PC-9 (cell line): ENCODE measurements at regions not wholly inside any gene's neighbourhood (a gene's known extent, or its start where the extent isn't known, plus 50 kb on each side); places are given as distances from the start of the nearest gene placed in this dataset.

Experiments
- BruUV-seq: library from RNA; stranded (reverse); fragments of 400-500 nt; replicated peaks from 2 replicates; lab custom pipeline; 2021; lab: Mats Ljungman, UMichigan
- CTCF ChIA-PET: fragments of 300-600 bp; sonication (Branson Sonifier 250); formaldehyde crosslinking; loops from one replicate; lab custom pipeline; 2022; ENCODE audit warnings: antibody characterized with exemption; lab: Charles Lee
- POLR2A ChIA-PET: fragments of 300-600 bp; sonication (Branson Sonifier 250); formaldehyde crosslinking; loops from one replicate; lab custom pipeline; 2022; ENCODE audit warnings: antibody characterized with exemption; ENCODE audit not compliant: unreplicated experiment; lab: Charles Lee
- DNase-seq, 2 experiments: peaks; one replicate each; pipeline versions ENCODE4 v3.0.0 to v3.0.0-alpha.2; 2015 to 2022; ENCODE audit warnings: mixed read lengths in 1 of 2
- H2AFZ ChIP-seq: fragments of 200-600 bp; sonication (generic); 2 replicates; pipeline ENCODE4 v1.8.1; 2017; ENCODE audit warnings: antibody characterized with exemption
- H3F3A ChIP-seq: fragments of 200-600 bp; sonication (generic); 2 replicates; pipeline ENCODE4 v1.8.1; 2017; ENCODE audit warnings: antibody characterized with exemption, mild to moderate bottlenecking, low read depth; ENCODE audit not compliant: insufficient read depth
- H3K27ac ChIP-seq: fragments of 200-600 bp; sonication (generic); 2 replicates; pipeline ENCODE4 v1.6.1; 2016; ENCODE audit warnings: mixed run types
- H3K27me3 ChIP-seq: fragments of 200-600 bp; sonication (generic); 2 replicates; pipeline ENCODE4 v1.6.1; 2016; ENCODE audit warnings: low read depth, mixed run types; ENCODE audit not compliant: insufficient read depth
- H3K36me3 ChIP-seq: fragments of 200-600 bp; sonication (generic); 2 replicates; pipeline ENCODE4 v1.6.1; 2016; ENCODE audit warnings: low read depth, mixed run types
- H3K4me1 ChIP-seq: fragments of 200-600 bp; sonication (generic); replicated peaks from 2 replicates; pipeline ENCODE4 v1.6.1; 2016; ENCODE audit warnings: mixed run types; ENCODE audit not compliant: insufficient read depth
- H3K4me2 ChIP-seq: fragments of 200-600 bp; sonication (generic); 2 replicates; pipeline ENCODE4 v1.6.1; 2017; ENCODE audit warnings: mixed run types
- H3K4me3 ChIP-seq: fragments of 200-600 bp; sonication (generic); 2 replicates; pipeline ENCODE4 v1.6.1; 2016; ENCODE audit warnings: mixed run types
- H3K79me2 ChIP-seq: fragments of 200-600 bp; sonication (generic); 2 replicates; pipeline ENCODE4 v1.6.1; 2017; ENCODE audit warnings: low read depth, mixed run types
- H3K9me2 ChIP-seq: fragments of 200-600 bp; sonication (generic); 2 replicates; pipeline ENCODE4 v1.8.1; 2017; ENCODE audit warnings: mild to moderate bottlenecking; ENCODE audit not compliant: insufficient read depth
- H3K9me3 ChIP-seq: fragments of 200-600 bp; sonication (generic); 2 replicates; pipeline ENCODE4 v1.8.1; 2016; ENCODE audit warnings: low read depth; ENCODE audit not compliant: insufficient read depth
- H4K20me1 ChIP-seq: fragments of 200-600 bp; sonication (generic); 2 replicates; pipeline ENCODE4 v1.8.1; 2017; ENCODE audit not compliant: insufficient read depth
- EZH2 ChIP-seq: fragments of 200-600 bp; sonication (generic); IDR thresholded peaks from 2 replicates; pipeline ENCODE4 v1.8.0; 2017; ENCODE audit warnings: antibody characterized with exemption, low read depth
- intact Hi-C: fragments of 100-400 bp; cut with micrococcal nuclease; formaldehyde crosslinking; loops from one replicate; pipeline ENCODE4 v1.10.0; 2022; ENCODE audit not compliant: unreplicated experiment
- TF ChIP-seq, protein P1 (sequence below): fragments of 200-600 bp; sonication (generic); conservative IDR thresholded peaks from 2 replicates; pipeline ENCODE4 v1.6.1; 2017; ENCODE audit warnings: mixed run types, antibody characterized with exemption, mild to moderate bottlenecking, moderate library complexity

- intact Hi-C loops = no loop called here
- H3F3A ChIP-seq = no peaks in the 10 kb centered on the region
- no peak overlapping the region for H2AFZ ChIP-seq
- no peaks in the 10 kb centered on the region; the same call in 1 of the 2 replicates for H3K9me3 ChIP-seq
- no peaks in the 10 kb centered on the region for H3K27me3 ChIP-seq
- H3K4me1 ChIP-seq = no peaks in the 10 kb centered on the region
- no peak for DNase-seq
- no peaks in the 10 kb centered on the region for H3K36me3 ChIP-seq
- no peak overlapping the region for H3K4me2 ChIP-seq
- H3K4me3 ChIP-seq = no peak overlapping the region
- ChIA-PET POLR2A (no interaction called here), CTCF (no interaction called here)
- H4K20me1 ChIP-seq = no peaks in the 10 kb centered on the region
- TF ChIP-seq, protein P1, sequence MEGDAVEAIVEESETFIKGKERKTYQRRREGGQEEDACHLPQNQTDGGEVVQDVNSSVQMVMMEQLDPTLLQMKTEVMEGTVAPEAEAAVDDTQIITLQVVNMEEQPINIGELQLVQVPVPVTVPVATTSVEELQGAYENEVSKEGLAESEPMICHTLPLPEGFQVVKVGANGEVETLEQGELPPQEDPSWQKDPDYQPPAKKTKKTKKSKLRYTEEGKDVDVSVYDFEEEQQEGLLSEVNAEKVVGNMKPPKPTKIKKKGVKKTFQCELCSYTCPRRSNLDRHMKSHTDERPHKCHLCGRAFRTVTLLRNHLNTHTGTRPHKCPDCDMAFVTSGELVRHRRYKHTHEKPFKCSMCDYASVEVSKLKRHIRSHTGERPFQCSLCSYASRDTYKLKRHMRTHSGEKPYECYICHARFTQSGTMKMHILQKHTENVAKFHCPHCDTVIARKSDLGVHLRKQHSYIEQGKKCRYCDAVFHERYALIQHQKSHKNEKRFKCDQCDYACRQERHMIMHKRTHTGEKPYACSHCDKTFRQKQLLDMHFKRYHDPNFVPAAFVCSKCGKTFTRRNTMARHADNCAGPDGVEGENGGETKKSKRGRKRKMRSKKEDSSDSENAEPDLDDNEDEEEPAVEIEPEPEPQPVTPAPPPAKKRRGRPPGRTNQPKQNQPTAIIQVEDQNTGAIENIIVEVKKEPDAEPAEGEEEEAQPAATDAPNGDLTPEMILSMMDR = no peak
- TF ChIP-seq EZH2 = no peak
- no peaks in the 10 kb centered on the region for H3K9me2 ChIP-seq
- no peak overlapping the region for H3K27ac ChIP-seq
- no peaks in the 10 kb centered on the region for H3K79me2 ChIP-seq
- BruUV-seq = no TSS peak
Measured at GRCh38 chr3:193991666-193992424, 144.1 kb upstream of the HES1 start.

DNA sequence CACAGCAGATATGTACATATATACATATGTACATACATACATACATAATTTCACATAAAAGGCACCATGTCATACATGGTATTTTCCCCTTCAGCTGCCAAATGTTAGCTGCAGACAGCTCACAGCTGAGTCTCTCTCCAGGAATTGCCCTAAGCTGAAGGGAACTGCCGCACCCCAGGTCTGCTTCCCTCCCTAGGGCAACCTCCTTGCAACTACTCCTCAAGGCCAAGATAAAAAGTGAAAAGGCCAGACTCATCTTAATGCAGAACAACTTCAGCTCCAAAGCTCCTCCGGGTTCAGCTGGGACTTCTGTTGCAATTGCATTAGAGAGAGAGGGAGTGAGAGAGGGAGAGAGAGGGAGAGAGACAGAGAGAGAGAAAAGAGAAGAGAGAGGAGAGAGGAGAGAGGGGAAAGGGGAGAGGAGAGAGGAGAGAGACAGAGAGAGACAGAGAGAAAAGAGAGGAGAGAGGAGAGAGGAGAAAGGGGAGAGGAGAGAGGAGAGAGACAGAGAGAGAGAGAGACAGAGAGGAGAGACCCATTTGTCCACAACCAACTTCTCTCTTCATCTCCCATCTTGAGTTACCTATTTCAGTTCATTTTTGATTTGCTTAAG, 143.4 kb upstream of the HES1 start:
- ChIA-PET POLR2A (no interaction called here), CTCF (no interaction called here)

DNA sequence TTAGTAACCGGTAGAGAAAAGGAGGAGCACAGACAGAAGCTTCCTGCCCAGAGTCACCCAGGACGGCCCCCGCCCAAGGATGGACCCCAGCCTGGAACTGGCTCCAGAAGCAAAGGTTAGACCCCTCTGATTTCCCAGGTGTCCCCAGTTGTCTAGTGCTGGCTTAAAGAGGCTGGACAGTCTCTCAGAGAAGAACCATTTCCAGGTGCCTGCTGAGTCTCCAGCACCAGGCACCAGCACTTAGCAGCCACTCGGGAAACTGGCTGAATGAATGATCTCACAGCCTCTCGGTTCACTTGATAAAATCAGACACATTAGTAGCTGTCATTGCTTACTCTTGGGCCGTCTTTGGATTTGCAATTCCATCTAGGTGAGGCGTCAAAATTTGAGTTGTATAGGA, 139.7 kb upstream of the HES1 start:
- H3K79me2 ChIP-seq = no peaks in the 10 kb centered on the region

More for the DNA sequence above, 143.4 kb upstream of the HES1 start:
- no TSS peak for BruUV-seq
- no peak overlapping the region for H3K4me3 ChIP-seq
- no peak for TF ChIP-seq EZH2
- TF ChIP-seq, protein P1 = no peak
- DNase-seq = no peak
- no peaks in the 10 kb centered on the region for H3K9me2 ChIP-seq
- H3K27ac ChIP-seq = no peak overlapping the region
- no peaks in the 10 kb centered on the region; the same call in 1 of the 2 replicates for H3K9me3 ChIP-seq
- no peak overlapping the region for H3K4me2 ChIP-seq
- H3K27me3 ChIP-seq = no peaks in the 10 kb centered on the region
- H3K79me2 ChIP-seq = no peaks in the 10 kb centered on the region
- H3K36me3 ChIP-seq = no peaks in the 10 kb centered on the region
- no peak overlapping the region for H2AFZ ChIP-seq
- no peaks in the 10 kb centered on the region for H3F3A ChIP-seq
- intact Hi-C loops = no loop called here
- no peaks in the 10 kb centered on the region for H3K4me1 ChIP-seq
- H4K20me1 ChIP-seq = no peaks in the 10 kb centered on the region

More for the DNA sequence above, 139.7 kb upstream of the HES1 start:
- H3K9me2 ChIP-seq = no peaks in the 10 kb centered on the region
- H3K27ac ChIP-seq = no peak overlapping the region
- no peaks in the 10 kb centered on the region for H3K9me3 ChIP-seq
- TF ChIP-seq EZH2 = no peak
- TF ChIP-seq, protein P1 = no peak
- H3K4me2 ChIP-seq = no peak overlapping the region
- BruUV-seq = no TSS peak
- no peak for DNase-seq
- no peaks in the 10 kb centered on the region for H4K20me1 ChIP-seq
- ChIA-PET POLR2A (interaction anchor here (0.9 kb wide), 1 partner anchor 152 kb away, joined by 5 read pairs; no protein-coding TSS in a partner anchor), CTCF (no interaction called here)
- H3K4me1 ChIP-seq = no peaks in the 10 kb centered on the region
- H3F3A ChIP-seq = 0 out of 2 replicates have a peak, but pooled peaks cover 6% of the 10 kb centered on the region
- no peak overlapping the region for H2AFZ ChIP-seq
- no peak overlapping the region for H3K4me3 ChIP-seq
- intact Hi-C loops = no loop called here
- H3K36me3 ChIP-seq = no peaks in the 10 kb centered on the region
- H3K27me3 ChIP-seq = no peaks in the 10 kb centered on the region
